Fibroblast of the aortic adventitia (primary cell): ENCODE measurements at regions not wholly inside any gene's neighbourhood (a gene's known extent, or its start where the extent isn't known, plus 50 kb on each side); places are given as distances from the start of the nearest gene placed in this dataset.
A peak's percentile ranks its signal among the peaks of the same experiment; 100 is the strongest.

Source experiments
- DNase-seq: peaks from one replicate; pipeline ENCODE4 v3.0.0-alpha.2; 2010; ENCODE audit warnings: low read depth
- H3K4me3 ChIP-seq: 2 replicates; pipeline ENCODE4 v1.5.1; 2011; ENCODE audit warnings: low read depth, mild to moderate bottlenecking, control low read depth, low read length, moderate library complexity
- CTCF ChIP-seq: IDR thresholded peaks from 2 replicates; pipeline ENCODE4 v1.5.1; 2011; ENCODE audit warnings: mild to moderate bottlenecking, low read length, control low read depth, inconsistent platforms; ENCODE audit not compliant: insufficient read depth

- no peak for TF ChIP-seq CTCF
- H3K4me3 ChIP-seq, result no peak overlapping the region
- DNase-seq, result peak; percentile 4
These were observed 294.3 kb upstream of the ZNF804A start for GRCh38 chr2:184304006-184304405.

GRCh38 chr2:184305105-184305504 lies 293.2 kb upstream of the ZNF804A start:
- no peak overlapping the region for H3K4me3 ChIP-seq
- no peak for DNase-seq
- no peak for TF ChIP-seq CTCF

- no peak overlapping the region for H3K4me3 ChIP-seq
- no peak for TF ChIP-seq CTCF
- no peak for DNase-seq
These were observed 289.6 kb upstream of the ZNF804A start for GRCh38 chr2:184308706-184309105.

- DNase-seq, result no peak
- no peak for TF ChIP-seq CTCF
- H3K4me3 ChIP-seq, result no peak overlapping the region
These were observed 285.4 kb upstream of the ZNF804A start for GRCh38 chr2:184312970-184313369.

GRCh38 chr2:184314829-184315228 lies 283.5 kb upstream of the ZNF804A start:
- H3K4me3 ChIP-seq, result no peak overlapping the region
- no peak for TF ChIP-seq CTCF
- DNase-seq, result no peak

- no peak for TF ChIP-seq CTCF
- no peak for DNase-seq
- H3K4me3 ChIP-seq, result no peak overlapping the region
These were observed 281.4 kb upstream of the ZNF804A start for GRCh38 chr2:184316921-184317320.

- DNase-seq, result no peak
- H3K4me3 ChIP-seq, result no peak overlapping the region
- no peak for TF ChIP-seq CTCF
These were observed 275.7 kb upstream of the ZNF804A start for GRCh38 chr2:184322615-184323014.
